Epithelial cell of esophagus (primary cell): ENCODE measurements at regions not wholly inside any gene's neighbourhood (a gene's known extent, or its start where the extent isn't known, plus 50 kb on each side); places are given as distances from the start of the nearest gene placed in this dataset.

Experiments used
- DNase-seq: peaks from one replicate; pipeline ENCODE4 v3.0.0; 2010; ENCODE audit warnings: low read depth
- H3K4me3 ChIP-seq: 2 replicates; pipeline ENCODE4 v1.5.1; 2011; ENCODE audit warnings: mild to moderate bottlenecking, low read length, control low read depth
- CTCF ChIP-seq: IDR thresholded peaks from 2 replicates; pipeline ENCODE4 v1.5.1; 2011; ENCODE audit warnings: low read depth, mild to moderate bottlenecking, low read length, control low read depth, inconsistent platforms; ENCODE audit not compliant: insufficient read depth; ENCODE audit errors: missing control alignments

GRCh38 chr20:59421089-59421488 is 120.7 kb downstream of the EDN3 start:
- DNase-seq = no peak
- H3K4me3 ChIP-seq = no peak overlapping the region
- no peak for TF ChIP-seq CTCF

- no peak for DNase-seq
- no peak for TF ChIP-seq CTCF
- no peak overlapping the region for H3K4me3 ChIP-seq
These were observed 121.7 kb downstream of the EDN3 start for GRCh38 chr20:59421920-59422637.

GRCh38 chr20:59422872-59423544 is 122.6 kb downstream of the EDN3 start:
- no peak for DNase-seq
- no peak overlapping the region for H3K4me3 ChIP-seq
- TF ChIP-seq CTCF = no peak

GRCh38 chr20:59424976-59425375 is 124.6 kb downstream of the EDN3 start:
- no peak for TF ChIP-seq CTCF
- DNase-seq = no peak
- no peak overlapping the region for H3K4me3 ChIP-seq

- no peak for TF ChIP-seq CTCF
- no peak overlapping the region for H3K4me3 ChIP-seq
- no peak for DNase-seq
These were observed 125.2 kb downstream of the EDN3 start for GRCh38 chr20:59425572-59425971.

GRCh38 chr20:59428006-59428405 is 127.6 kb downstream of the EDN3 start:
- no peak overlapping the region for H3K4me3 ChIP-seq
- no peak for DNase-seq
- no peak for TF ChIP-seq CTCF
